Suppressor macrophage treated with lipopolysaccharide for 4 hours (primary cell): ENCODE measurements at regions not wholly inside any gene's neighbourhood (a gene's known extent, or its start where the extent isn't known, plus 50 kb on each side); places are given as distances from the start of the nearest gene placed in this dataset.
"Not testable (repeated sequence)": the region's sequence is repeated elsewhere in the genome, so short reads cannot be mapped to it uniquely, and the experiment has no call there.

Experiments used
- DNase-seq: peaks from one replicate; pipeline ENCODE4 v3.0.0-alpha.2; 2020

GRCh38 chr12:33703221-33703620 lies 263.6 kb upstream of the SYT10 start:
- no peak for DNase-seq

GRCh38 chr12:33706927-33707326 lies 267.3 kb upstream of the SYT10 start:
- DNase-seq = no peak

GRCh38 chr12:33708935-33709334 lies 269.3 kb upstream of the SYT10 start:
- DNase-seq = no peak

- no peak for DNase-seq
Observed at GRCh38 chr12:33710548-33710947, 270.9 kb upstream of the SYT10 start.

GRCh38 chr12:33718631-33719030 lies 279.0 kb upstream of the SYT10 start:
- no peak for DNase-seq

DNA sequence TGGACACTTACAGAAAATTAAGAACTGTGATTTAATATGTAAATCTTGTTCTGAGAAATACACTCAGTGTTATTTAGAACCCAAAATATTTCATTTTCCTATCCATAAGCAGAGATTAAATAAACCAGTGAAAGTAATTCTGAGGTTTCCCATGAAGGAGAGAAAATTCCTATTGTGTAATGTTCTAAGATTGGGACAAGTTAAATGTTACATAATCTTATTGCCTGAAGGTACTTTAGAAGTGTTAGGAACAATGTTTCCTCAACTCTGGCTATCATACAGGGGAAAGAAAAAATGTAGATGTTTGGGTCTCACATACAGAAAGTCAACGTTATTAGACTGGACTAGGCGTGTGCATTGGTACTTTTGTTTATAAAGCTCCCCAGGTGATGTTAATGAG lies 281.9 kb upstream of the SYT10 start:
- DNase-seq = no peak

DNA sequence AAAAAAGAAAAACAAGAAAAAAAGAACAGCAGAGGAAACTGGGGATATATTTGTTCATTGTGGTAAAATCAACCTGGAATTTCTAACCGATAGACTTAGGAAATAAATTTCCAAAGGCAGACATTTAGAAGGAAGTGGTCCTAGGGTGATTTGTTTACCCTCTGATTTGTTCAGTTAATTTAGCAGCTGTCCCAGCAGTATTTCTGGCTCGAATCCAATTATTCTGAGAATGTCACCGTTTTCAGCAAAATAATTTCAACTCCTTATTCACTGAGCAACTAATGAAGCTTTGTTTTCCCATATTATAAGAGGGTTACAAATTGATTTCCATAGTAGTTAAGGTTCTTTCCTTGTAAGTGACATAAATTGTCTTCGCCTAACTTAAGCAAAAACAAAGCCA lies 285.2 kb upstream of the SYT10 start:
- DNase-seq = no peak

GRCh38 chr12:33734871-33735270 lies 287.4 kb upstream of the ALG10 start:
- no peak for DNase-seq

- no peak for DNase-seq
Observed at GRCh38 chr12:33752854-33753253, 269.4 kb upstream of the ALG10 start.

GRCh38 chr12:33757701-33758100 lies 264.6 kb upstream of the ALG10 start:
- DNase-seq = no peak

- DNase-seq = no peak
Observed at GRCh38 chr12:33759279-33759678, 263.0 kb upstream of the ALG10 start.

DNA sequence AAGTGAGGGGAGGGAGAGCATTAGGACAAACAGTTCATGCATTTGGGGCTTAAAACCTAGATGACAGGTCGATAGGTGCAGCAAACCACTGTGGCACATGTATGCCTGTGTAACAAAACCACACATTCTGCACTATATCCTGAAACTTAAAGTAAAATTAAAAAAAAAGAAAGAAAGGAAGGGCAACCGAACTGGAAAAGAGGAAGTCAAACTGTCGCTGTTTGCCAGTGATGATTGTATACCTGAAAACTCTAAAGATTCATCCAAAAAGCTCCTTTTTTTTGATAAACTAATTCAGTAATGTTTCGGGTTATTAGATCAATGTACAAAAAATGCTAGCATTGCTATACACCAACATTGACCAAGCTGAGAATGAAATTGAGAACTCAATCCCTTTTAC lies 259.0 kb upstream of the ALG10 start:
- no peak for DNase-seq

DNA sequence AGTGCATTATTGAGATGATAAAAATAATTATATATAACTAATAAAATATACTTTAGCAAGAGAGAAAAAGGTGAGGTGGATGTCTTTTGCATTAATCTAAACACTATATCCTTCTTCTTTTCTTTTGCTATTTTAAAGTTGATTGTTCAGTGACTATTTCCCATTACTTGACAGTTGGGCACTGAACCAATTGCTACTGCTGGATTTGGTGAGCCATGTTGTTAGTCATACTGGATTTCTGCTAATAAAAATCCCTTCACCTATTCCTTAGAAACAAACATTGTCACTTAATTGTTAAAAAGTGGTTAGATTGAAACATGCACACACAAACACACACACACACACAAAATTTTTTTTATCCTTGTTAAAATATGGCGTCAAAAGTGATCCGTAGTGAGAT lies 251.6 kb upstream of the ALG10 start:
- DNase-seq = no peak

GRCh38 chr12:33771889-33772288 lies 250.4 kb upstream of the ALG10 start:
- no peak for DNase-seq

DNA sequence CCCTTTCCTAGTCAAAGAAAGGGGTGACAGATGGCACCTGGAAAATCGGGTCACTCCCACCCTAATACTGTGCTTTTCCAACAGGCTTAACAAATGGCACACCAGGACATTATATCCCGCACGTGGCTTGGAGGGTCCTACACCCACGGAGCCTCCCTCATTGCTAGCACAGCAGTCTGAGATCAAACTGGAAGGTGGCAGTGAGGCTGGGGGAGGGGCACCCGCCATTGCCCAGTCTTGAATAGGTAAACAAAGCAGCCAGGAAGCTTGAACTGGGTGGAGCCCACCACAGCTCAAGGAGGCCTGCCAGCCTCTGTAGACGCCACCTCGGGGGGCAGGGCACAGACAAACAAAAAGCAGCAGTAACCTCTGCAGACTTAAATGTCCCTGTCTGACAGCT lies 249.2 kb upstream of the ALG10 start:
- not testable (repeated sequence) for DNase-seq

DNA sequence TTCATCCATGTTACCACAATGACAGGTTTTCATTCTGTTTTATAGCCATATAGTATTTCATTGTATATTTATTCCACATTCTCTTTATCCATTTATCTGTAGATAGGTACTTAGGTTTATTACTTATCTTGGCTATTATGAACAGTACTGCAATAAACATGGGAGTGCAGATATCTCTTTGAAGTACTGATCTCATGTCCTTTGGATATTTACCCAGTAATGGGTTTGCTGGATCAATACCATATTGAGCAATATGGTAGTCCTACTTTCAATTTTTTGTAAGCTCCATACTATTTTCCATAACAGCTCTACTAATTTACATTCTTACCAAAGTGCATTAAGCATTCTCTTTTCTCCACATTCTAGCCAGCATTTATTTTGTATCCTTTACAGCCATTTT lies 235.8 kb upstream of the ALG10 start:
- no peak for DNase-seq

GRCh38 chr12:33794954-33795353 lies 227.3 kb upstream of the ALG10 start:
- DNase-seq = no peak

DNA sequence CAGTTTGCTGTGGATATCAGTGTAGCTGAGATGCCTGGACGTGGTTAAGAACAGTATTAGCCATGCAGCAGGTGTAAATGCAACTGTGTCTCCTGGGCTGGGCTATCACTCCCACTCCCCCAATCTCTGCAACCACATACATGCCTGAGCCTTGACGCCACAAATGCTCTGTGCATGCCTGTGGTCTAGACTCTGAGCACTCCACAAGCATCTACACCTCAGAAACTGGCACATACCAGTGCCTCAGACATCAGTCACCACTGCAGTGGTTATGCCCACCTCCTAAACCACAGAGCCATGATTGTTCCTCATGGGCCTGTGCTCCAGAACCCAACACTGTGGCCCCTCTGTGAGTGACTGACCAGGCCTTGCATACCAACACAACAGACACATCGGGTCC lies 226.8 kb upstream of the ALG10 start:
- DNase-seq = no peak

- no peak for DNase-seq
Observed at GRCh38 chr12:33813536-33813935, 208.8 kb upstream of the ALG10 start.

DNA sequence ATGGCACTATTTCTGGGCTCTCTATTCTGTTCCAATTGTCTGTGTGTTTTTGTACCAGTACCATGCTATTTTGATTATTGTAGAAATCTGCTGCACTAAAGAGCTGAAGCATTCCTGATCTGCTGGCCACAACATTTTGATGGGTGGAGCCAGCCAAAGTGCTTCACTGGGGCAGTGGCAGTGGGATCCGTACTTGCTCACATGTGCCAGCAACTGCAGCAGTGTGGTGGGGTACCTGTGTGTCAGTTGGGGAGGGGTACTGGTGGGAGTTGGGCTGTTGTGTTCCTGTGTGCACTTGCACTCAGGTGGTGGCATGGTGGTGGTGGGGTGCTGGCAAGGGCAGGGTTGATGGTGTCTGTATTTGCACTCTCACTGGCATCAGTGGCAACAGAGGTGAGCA lies 204.6 kb upstream of the ALG10 start:
- no peak for DNase-seq

GRCh38 chr12:33818313-33818712 lies 204.0 kb upstream of the ALG10 start:
- DNase-seq = no peak

DNA sequence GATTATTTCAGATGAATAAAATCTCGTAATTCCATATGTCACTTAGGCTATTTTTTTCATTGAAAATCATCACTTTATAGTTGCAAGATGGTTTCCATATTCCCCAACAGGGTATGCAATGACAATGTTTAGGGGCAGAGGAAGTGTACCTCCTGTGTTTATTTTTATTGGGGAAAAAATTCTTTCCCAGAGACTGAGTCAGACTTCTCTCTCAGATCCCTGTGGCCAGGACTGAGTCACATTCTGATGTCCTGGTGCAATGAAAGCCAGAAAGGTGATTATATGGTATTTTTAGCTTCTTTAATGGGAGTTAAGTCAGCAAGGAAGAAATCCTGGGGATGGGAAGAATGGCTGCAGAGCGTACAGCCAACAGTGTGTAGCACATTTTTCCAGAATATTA lies 196.9 kb upstream of the ALG10 start:
- DNase-seq = no peak

GRCh38 chr12:33825986-33826602 lies 196.2 kb upstream of the ALG10 start:
- DNase-seq = no peak

DNA sequence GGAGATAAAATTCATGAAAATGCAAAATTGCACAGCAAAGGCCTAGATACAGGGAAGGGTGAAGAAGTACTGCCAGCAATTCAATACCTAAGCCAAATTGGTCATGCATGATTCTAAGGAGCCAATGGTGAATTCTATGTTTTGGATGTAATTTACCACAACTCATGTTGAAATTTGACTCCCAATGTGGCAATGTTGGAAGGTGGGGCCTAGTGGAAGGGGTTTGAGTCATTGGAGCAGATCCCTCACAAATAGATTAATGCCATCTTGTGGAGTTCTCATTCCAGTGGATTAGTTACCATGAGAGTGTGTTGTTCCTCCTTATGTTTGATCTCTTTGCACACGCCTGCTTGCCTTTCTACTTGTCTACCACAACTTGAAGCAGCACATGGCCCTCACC lies 194.0 kb upstream of the ALG10 start:
- DNase-seq = no peak

DNA sequence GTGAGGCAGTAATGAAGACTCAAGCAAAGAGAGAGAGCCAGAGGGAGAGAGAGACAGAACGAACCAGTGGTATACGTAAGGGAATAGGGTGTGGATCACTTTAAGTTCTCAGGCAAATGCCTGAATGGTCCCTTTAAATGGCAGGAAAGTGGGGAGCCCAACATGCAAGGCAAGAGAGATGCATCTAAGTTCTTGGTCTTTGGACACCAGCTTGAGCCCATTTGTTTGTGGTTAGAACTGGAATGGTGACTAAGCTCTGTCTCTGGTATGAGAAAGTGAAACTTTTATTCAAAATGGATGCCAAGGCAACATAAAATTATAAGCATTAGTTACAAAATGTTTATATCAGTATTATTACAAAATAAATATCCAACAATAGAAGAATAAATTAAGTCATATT lies 192.2 kb upstream of the ALG10 start:
- no peak for DNase-seq

- DNase-seq = no peak
Observed at GRCh38 chr12:33832900-33833299, 189.4 kb upstream of the ALG10 start.
